ENCODE measurements at regions not wholly inside any gene's neighbourhood (a gene's known extent, or its start where the extent isn't known, plus 50 kb on each side); places are given as distances from the start of the nearest gene placed in this dataset.
"Not testable (repeated sequence)": the region's sequence is repeated elsewhere in the genome, so short reads cannot be mapped to it uniquely, and the experiment has no call there.

DNA sequence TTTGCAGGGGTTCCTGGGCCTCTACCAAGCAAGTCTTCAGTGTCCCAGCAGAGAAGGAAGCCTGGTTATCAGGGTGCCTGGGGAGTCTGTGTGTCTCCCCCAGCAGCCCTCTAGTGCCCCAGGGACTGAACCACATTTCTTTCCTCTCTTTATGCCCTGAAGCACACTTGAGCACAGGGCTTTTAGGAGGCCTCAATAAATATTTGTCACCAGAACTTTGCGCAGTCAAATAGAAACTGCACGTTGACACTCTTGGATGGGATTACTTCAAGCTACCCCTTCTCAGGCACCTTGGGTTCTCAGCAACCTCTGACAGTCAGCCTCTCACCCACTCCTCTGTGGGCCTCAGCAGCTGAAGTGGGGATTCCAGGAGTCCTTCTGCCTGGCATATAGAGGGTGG, 226.6 kb upstream of the HES1 start:
- no peak for DNase-seq

DNA sequence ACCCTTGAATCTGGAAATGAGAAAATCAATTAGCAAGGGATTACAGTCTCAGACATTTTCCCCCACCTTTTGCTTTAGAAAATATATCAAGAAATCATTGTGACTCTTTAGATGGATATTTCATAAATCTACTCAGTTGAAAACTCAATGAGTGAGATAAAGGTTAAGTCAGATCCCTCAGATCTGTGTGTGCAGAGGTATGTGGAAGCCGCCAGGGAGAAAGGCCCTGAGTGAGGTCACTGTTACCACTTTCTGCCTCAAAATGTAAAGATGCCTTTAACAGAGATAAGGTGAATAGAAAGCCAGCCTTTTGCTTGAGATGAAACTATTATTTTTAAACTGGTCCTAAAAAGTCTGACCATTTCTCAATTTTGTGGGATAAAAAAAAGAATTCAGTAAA, 225.6 kb upstream of the HES1 start:
- no peak for DNase-seq

DNA sequence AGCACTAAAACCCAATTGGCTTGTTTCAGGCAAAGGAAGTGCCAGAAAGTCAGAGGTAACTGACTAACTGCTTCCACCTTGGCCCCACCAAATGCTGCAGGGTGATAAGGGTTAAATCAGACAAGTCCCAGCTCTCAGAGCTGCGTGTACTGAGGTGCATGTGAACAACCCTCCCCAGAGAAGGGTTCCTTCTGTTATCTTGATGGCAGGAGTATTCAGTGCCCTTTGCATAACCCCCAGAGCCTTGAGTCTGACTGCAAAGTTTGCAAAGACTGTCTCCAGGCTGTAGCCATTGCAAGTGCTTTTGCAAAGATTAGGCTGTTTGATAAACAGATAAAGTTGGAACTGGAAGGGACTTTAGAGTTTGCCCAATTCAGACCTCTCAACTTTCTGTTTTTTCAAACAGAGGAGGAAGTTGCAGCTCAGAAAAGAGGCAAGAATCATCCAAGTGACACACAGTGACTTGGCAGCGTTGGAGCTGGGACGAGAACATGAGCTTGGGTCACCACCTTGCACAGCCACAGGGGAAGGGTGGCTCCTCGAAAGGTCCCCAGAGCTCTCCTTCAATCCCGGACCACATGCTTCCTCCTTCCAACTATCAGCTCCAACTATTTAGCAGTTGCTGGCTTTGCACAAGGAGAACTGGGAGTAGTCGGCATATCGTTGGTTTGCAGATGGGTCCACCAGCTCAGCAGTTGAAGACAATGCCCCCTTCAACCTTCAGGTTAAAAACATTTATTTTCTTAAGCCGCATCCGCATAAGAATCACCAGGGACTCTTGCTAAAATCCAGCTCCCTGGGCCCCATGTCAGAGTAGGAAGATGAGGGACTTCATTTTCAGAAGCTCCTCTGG, 224.8 kb upstream of the HES1 start:
- peak; percentile 67 for DNase-seq

DNA sequence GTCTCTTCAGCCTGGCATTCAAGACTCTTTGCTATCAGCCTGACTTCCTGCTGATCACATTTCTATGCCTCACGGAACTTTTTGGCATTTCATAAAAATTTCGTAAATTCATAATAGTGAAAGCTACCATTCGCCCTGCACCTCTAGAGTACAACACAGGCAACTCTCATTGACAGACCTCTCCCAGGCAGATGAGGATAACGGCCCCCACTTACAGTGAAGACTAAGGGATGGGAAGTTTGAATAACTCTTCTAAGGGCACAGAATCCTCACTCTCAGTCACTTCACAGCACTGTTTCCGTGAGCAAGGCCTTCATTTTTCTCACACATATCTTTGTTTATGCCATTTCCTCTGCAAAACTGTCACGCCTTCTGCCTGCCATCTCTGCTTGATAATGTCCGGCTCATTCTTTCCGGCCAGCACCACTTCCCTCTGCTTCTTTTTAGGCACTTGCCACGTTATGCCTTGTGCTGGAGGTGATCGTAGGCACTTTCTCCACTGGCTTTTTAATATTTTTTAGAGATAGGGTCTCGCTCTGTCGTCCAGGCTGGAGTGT, 224.1 kb upstream of the HES1 start:
- DNase-seq = no peak

DNA sequence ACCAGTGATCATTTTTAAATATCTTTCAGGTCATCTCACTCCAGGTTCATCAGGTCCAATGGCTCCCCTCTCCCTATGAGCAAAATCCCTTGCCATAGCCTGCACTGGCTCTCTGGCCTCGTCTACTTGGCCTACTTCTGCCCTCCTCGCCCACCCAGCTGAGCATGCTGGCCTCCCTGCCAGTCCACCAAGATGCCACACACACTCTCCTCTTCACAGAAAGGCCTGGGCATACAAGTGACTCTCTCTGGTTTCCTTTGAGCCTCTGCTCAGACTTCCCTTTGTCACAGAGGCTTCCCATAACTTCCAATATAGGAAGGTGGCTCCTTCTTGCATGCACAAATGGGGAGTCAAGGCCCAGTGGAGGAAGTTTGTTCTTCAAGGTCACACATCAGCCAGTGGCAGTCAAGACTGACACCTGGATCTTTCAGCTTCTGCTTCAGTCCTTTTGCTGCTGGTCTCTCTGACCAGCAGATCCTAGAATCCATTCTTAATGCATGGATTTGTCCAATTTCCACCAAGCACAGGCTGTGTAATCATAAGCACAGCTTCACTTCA, 223.2 kb upstream of the HES1 start:
- no peak for DNase-seq

DNA sequence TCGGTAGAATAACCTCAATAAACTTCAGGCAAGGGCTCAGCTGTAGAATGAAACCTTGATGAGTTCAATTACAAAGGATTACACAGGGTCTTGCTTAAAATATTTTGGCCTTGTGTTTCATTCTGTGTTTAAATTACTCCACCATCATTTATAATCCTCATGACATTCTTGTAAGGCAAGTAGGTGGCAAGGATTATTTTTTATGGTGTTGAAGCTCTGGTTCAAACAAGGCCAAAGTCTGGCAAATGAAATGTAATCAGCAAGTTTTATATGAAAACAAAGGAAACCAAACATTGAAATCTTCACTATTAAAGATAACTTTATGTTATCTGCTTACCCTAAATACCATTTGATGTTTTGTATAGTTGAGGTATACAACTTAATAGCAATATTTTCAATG, 221.3 kb upstream of the HES1 start:
- DNase-seq = no peak

DNA sequence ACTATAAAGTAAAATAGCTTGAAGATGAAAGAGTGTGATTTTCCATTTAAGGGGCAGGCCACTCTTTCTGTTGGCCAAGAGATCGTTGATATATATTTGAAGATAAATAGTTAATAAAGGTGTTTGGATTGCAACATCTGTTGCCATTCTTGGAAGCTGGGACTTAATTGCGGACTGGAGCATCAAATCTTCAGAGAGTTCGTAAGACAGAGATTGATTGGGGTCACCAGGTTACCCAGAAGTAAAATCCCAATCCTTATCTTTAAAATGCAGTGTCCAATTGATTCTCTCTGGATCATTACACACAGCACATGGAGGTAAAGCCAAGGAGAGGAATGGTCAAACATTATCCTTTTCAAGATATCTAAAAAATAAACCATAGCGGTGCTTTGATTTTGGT, 220.8 kb upstream of the HES1 start:
- no peak for DNase-seq

DNA sequence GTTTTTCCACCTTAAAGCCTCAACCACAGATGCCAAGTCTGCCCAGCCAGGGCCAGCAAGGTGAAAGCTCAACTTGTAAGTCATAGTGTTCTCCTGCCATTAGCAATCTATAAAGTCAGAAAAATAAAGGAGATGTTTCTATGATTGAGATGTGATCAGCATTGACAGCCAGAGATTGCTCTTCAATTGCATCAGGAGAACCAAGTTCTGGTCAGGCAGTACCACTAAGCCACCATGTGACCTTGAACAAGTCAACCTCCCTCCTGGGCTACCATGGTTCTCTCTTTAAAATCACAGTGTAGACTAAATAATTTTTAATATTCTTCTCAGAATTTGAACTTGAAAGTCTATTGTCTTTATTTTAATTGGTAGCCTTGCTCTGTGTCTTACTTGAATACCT, 220.3 kb upstream of the HES1 start:
- DNase-seq = peak; percentile 22

DNA sequence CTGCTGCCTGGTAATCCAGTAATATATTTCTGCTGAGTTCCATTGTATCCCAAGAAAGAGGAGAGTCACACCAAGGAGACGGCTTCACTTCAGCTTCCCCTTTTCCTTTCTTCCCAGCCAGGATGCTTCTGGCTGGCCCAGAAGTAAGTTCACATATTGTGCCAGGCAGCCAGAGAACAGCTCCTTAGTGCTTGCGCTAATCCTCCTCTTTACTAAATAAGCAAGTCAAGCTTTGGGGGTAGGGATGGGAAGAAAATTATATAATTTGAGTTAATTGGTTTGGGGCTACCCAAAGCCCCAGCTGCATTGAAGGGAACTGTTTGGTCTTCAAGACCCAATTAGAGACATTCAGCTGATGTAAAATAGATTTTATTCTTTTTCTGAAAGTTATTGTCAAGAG, 218.8 kb upstream of the HES1 start:
- no peak for DNase-seq

DNA sequence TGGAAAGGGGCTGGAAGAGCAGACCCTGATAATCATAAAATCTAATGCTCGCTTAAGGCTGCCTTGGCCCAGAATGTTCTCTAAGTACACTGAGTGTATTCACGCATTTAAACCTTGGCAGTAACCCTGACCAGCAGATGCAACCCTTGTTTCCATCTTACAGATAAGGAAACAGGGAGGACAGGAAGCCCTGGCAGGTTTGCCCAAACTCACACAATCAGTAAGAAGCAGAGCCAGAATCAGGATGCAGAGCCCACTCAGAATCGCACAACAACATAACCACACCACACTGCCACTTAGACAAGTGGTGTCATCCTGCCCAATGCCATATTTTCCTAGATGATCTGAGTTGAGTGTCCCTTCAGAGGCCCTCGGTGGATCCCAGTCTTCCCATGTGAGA, 214.5 kb upstream of the HES1 start:
- DNase-seq = no peak

DNA sequence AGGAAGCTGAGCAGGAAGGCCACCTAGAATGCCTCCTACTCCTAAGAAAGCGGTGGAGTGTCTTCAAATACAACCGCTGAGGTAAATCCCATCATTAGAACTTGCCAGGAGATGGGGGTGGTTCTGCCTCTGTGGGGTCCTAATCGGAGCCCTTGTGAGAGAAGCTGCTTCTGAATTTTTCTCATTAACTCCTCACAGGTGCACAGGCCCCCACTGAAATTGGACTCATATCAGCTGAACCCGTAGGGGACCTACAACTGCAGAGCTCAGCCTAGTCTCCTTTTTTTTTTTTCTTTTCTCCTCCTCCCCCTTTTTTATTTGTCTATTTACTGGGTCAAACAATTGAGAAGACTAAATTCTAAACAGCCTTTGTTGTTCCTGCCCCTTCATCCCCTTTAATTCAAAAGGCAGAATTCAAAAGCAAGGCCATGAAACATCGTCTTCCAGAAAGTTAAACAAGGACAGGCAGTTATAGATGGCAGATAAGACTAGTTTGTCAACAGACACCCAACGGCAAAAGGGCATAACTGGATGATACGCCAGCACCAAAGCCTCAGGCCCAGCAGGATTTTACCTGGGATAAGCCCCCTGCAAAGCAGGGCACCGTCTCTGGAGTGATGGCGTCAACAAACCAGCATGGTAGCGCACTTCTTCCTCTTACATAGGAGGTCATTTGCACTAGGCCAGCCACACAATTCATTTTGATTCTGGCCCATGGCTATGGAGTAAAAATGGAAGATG, 213.7 kb upstream of the HES1 start:
- no peak for DNase-seq

DNA sequence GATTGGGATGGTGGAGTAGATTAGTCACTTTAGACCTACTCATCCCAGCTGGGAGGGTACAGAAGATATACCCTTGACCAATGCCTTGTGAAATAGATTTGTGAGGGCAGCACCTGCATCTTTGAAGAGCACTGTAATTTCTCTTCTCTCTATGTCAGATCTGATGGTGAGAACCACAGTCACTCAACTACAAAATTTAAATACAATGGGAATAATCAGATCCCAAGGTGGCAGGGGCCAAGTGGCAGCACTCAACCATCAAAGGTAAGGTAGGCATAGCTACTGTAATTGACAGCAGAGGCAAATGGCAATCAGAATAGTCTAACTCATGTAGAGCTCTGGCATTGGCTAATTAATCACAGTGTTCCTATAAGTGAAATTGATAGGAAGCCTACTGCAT, 212.0 kb upstream of the HES1 start:
- not testable (repeated sequence) for DNase-seq

DNA sequence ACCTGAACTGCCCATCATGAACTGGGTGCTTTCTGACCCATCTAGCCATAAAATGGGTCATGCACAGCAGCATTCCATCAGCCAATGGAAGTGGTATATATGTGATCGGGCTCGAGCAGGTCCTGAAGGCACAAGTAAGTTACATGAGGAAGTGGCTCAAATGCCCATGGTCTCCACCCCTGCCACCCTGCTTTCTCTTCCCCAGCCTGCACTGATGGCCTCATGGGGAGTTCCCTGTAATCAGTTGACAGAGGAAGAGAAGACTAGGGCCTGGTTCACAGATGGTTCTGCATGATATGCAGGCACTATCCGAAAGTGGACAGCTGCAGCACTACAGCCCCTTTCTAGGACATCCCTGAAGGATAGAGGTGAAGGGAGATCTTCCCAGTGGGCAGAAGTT, 209.9 kb upstream of the HES1 start:
- DNase-seq = peak; percentile 65

DNA sequence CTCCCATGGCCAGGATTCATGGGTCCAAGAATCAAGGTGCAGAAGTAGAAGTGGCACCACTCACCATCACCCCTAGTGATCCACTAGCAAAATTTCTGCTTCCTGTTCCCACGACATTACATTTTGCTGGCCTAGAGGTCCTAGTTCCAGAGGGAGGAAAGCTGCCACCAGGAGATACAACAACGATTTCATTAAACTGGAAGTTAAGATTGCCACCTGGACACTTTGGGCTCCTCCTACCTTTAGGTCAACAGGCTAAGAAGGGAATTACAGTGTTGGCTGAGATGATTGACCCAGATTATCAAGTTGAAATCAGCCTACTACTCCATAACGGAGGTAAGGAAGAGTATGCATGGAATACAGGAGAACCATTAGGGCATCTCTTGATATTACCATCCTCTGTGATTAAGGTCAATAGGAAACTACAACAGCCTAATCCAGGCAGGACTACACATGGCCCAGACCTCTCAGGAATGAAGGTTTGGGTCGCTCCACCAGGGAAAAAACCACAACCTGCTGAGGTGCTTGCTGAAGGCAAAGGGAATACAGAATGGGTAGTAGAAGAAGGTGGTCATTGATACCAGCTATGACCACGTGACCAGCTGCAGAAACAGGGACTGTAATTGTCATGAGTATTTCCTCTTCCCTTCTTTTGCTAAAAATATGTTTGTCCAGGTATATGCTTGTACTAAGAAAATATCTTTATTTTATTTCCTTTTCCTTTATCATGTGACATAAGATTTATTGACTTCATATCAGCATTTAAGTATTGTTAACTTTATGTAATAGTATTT, 208.3 kb upstream of the HES1 start:
- DNase-seq = not testable (repeated sequence)

DNA sequence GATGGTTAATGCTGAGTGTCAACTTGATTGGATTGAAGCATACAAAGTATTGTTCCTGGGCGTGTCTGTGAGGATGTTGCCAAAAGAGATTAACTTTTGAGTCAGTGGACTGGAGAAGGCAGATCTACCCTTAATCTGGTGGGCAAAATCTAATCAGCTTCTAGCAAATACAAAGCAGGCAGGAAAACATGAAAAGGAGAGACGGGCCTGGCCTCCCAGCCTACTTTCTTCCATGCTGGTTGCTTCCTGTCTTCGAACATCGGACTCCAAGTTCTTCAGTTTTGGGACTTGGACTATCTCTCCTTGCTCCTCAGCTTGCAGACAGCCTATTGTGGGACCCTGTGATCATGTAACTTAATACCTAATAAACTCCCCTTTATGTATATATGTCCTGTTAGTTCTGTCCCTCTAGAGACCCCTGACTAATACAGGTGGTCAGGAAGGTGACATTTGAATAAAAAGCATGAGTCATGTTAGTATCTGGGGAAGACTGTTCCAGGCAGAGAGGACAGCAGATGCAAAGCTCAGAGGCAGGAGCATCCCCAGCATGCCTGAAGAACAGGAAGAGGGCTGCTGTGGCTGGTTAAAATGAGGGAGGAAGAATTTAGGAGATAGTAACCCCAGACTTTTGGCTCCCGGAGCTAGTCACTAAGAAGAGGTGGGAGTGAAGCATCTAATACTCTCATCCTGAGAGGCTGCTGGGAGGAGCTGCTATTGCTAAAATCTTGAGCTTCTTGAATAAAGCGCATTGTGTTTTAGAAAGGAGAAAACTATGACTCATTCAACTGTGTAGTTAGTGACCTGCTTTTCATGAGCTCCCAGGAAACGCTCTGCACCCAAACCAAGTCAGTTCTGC, 207.4 kb upstream of the HES1 start:
- DNase-seq = peak; percentile 19

DNA sequence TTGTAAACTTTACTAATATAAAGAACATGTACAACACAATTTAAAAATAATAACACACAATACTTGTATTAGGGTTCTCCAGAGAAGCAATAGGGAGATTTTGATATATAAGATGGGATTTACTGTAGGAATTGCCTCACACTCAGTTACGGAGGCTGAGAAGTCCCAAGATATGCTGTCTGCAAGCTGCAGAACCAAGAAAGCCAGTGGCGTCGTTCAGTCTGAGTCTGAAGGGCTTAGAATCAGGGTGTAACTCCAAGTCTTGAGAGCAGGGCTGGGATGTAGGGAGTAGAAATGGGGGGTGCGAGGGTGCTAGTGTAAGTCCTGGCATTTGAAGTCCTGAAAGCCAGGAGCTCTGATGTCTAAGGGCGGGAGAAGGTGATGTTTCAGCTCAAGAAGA, 206.6 kb upstream of the HES1 start:
- DNase-seq = no peak

DNA sequence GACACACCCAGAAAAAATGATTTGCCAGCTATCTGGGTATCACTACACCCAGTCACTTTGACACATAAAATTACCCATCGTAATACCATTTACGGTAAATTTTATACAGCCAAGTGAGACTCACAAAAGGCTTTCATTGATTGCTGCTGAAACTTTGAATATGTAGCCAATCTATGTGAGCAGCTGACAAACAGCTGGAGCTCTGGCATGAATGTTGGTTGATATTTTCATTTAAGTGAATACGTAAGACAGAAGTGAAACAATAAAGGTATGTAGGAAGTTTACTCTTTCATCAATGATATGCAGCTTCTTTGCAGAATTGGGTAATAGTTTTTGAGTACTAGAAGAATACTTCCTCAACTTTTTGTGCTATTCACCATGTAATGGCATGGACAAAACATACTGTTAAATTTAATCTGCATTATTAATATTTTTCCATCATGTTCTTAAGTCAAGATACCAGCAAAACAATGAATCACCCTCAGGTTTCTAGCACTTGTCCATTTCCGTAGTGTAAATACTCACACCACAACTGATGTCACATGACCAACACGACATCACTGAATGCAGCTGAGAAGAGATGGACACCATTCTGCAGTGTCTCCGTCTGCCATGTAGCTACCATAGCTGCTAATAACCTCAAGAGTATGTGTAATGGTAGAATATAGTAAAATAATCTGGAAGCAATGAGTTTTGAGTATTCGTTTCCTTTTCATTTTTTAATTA, 205.9 kb upstream of the HES1 start:
- DNase-seq = no peak

DNA sequence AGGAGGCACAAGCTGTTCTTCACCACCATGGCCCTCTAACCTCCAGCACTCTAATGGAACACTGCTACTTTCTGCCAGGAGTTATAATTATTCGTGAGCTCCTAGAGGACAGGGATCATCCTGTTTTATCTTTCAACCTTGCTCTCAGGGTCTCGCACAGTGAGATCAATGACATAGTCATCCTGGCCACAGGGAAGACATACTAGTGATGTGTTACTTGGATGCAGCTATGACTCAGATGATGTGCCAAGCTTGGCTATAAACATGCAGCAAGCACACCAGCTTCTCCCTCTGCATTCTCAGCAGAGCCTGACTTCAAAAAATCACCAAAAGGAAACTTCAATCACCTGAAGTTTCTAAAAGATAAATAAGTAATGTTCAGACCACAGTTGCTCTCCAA, 203.8 kb upstream of the HES1 start:
- DNase-seq = no peak

DNA sequence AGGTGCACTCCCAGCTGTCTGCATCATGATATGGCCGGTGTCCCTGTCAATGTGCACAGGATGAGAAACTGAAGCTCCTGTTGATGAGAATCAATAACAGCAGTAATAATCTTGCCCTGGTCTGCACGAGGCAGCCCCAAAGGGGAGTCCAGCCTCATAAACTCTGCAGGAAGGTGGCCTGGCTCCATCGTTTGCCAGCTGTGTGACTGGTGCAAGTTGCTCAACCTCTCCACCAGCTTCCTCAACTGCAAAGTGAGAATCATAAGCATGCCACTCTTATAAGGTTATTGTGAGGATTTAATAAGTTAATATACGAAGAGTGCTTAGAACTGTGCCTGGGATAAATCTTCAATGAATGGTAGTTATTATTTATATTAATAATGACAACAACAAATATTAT, 203.4 kb upstream of the HES1 start:
- no peak for DNase-seq

DNA sequence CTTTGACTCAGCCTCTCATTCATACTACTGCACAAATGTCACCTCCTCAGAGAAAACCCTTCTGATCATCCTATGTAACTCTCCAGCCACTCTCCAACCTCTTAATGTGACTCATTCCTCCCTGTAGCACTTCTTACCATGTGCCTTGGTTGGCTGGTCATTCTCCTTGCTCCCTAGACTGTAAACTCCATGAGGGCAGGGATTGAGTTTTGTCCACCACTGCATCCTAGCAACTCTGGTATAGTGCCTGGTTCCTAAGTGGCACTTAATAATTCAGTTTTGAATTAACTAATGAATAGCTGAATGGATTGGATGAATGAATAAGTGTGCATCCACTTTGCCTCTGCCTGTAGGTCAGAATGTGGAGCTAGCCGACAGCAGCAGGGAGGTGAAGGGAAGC, 202.5 kb upstream of the HES1 start:
- DNase-seq = no peak

DNA sequence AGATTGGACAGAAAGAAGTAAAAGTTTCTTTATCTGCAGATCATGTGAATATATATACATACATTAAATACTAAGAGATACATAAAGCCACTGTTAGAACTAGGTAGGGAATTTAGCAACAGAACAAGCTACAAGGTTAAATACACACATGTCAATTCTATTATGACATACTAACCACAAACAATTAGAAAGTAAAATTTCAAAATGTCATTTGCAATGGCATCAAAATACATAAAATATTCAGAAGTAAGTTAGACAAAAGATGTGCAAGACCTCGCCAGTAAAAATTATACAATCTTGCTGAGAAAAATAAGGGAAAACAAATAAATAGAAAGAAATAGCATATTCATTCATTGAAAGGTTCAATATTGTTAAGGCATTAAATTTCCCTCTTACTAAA, 200.0 kb upstream of the HES1 start:
- DNase-seq = no peak

Data from OCI-M1 (cell line).